ENCODE measurements at regions not wholly inside any gene's neighbourhood (a gene's known extent, or its start where the extent isn't known, plus 50 kb on each side); places are given as distances from the start of the nearest gene placed in this dataset.

GRCh38 chr3:69647511-69648110 is 91.7 kb upstream of the MITF start:
- no peaks in the 10 kb centered on the region for H3K9me3 Mint-ChIP-seq
- no peaks in the 10 kb centered on the region for H3K36me3 ChIP-seq (replicated peaks in 1 of 2; ENCODE audit: control insufficient read depth in 1 of 2, insufficient read depth in 2 of 2, low read length in 2 of 2)
- peak overlapping the region in 3 of 7 donors; percentile 3 to 64 (median 10) for H3K27ac Mint-ChIP-seq

GRCh38 chr3:69647081-69647480 is 92.2 kb upstream of the MITF start:
- peaks cover 23% of the 10 kb centered on the region in 2 donors for H3K4me1 ChIP-seq (ENCODE audit: control insufficient read depth in 1 of 2, insufficient read depth in 2 of 2, low read length in 2 of 2)
- peaks cover 0 to 2% (median 1%) of the 10 kb centered on the region in 3 donors for H3K27me3 Mint-ChIP-seq (ENCODE audit: low read depth in 3 of 3)
- no CpG with 5 or more reads among the region's 3 CpGs for WGBS (ENCODE audit: insufficient coverage)
- no peak overlapping the region for H3K4me3 ChIP-seq (replicated peaks in 1 of 3; ENCODE audit: low read depth in 2 of 3, low read length in 3 of 3)
- no peaks in the 10 kb centered on the region for H3K79me2 ChIP-seq (ENCODE audit: insufficient read depth, low read length)
- H3K4me1 Mint-ChIP-seq, result peaks cover 22% of the 10 kb centered on the region
- TF ChIP-seq CTCF (IDR thresholded peaks at IDR 0.05), result no peak
- no peaks in the 10 kb centered on the region for H4K20me1 ChIP-seq (ENCODE audit: insufficient read depth, low read length)
- intact Hi-C loops (cut with micrococcal nuclease), result no loop called here
- H3K4me2 ChIP-seq (replicated peaks; ENCODE audit: extremely low read depth, low read length, poor library complexity, severe bottlenecking), result no peak overlapping the region
- H3K27ac Mint-ChIP-seq, result no peak overlapping the region
- DNase-seq, result no peak
- no peaks in the 10 kb centered on the region for H3K36me3 Mint-ChIP-seq
- no peaks in the 10 kb centered on the region for H3K27me3 ChIP-seq (ENCODE audit: control insufficient read depth in 2 of 2, insufficient read depth in 2 of 2, low read length in 2 of 2)
- no peak overlapping the region for H2AFZ ChIP-seq (ENCODE audit: insufficient read depth, low read depth, low read length, poor library complexity, severe bottlenecking)
- H3K27ac ChIP-seq (ENCODE audit: low read depth in 1 of 2, low read length in 2 of 2), result no peak overlapping the region
- no peak overlapping the region for H3K9ac ChIP-seq (ENCODE audit: insufficient read depth, low read length, poor library complexity, severe bottlenecking)
- no peak overlapping the region for H3K4me3 Mint-ChIP-seq
- no peaks in the 10 kb centered on the region for H3K9me3 ChIP-seq (replicated peaks in 1 of 2; ENCODE audit: control insufficient read depth in 1 of 2, insufficient read depth in 1 of 2, low read length in 2 of 2)
- no peaks in the 10 kb centered on the region for H3K9me3 Mint-ChIP-seq
- no peaks in the 10 kb centered on the region for H3K36me3 ChIP-seq (replicated peaks in 1 of 2; ENCODE audit: control insufficient read depth in 1 of 2, insufficient read depth in 2 of 2, low read length in 2 of 2)

More at GRCh38 chr3:69647511-69648110, 91.7 kb upstream of the MITF start:
- no peaks in the 10 kb centered on the region for H3K27me3 ChIP-seq (ENCODE audit: control insufficient read depth in 2 of 2, insufficient read depth in 2 of 2, low read length in 2 of 2)
- intact Hi-C loops (cut with micrococcal nuclease), result no loop called here
- no peak overlapping the region for H2AFZ ChIP-seq (ENCODE audit: insufficient read depth, low read depth, low read length, poor library complexity, severe bottlenecking)
- H3K4me3 ChIP-seq (replicated peaks in 1 of 3; ENCODE audit: low read depth in 2 of 3, low read length in 3 of 3), result no peak overlapping the region
- Mint-ChIP-seq H3K4me3 (no peak overlapping the region), H3K4me1 (peaks cover 22% of the 10 kb centered on the region), H3K27me3 (ENCODE audit: low read depth in 3 of 3) (peaks cover 0 to 2% (median 0%) of the 10 kb centered on the region in 3 donors), H3K36me3 (no peaks in the 10 kb centered on the region)
- H3K9me3 ChIP-seq (replicated peaks in 1 of 2; ENCODE audit: control insufficient read depth in 1 of 2, insufficient read depth in 1 of 2, low read length in 2 of 2), result no peaks in the 10 kb centered on the region
- peak overlapping the region; percentile 3 for H3K4me2 ChIP-seq (replicated peaks; ENCODE audit: extremely low read depth, low read length, poor library complexity, severe bottlenecking)
- peaks cover 23% of the 10 kb centered on the region in 2 donors for H3K4me1 ChIP-seq (ENCODE audit: control insufficient read depth in 1 of 2, insufficient read depth in 2 of 2, low read length in 2 of 2)
- H3K27ac ChIP-seq (ENCODE audit: low read depth in 1 of 2, low read length in 2 of 2), result no peak overlapping the region
- H3K79me2 ChIP-seq (ENCODE audit: insufficient read depth, low read length), result no peaks in the 10 kb centered on the region
- no CpG with 5 or more reads among the region's 3 CpGs for WGBS (ENCODE audit: insufficient coverage)
- H3K9ac ChIP-seq (ENCODE audit: insufficient read depth, low read length, poor library complexity, severe bottlenecking), result no peak overlapping the region
- DNase-seq, result peak; percentile 16 to 45 (median 21)
- H4K20me1 ChIP-seq (ENCODE audit: insufficient read depth, low read length), result no peaks in the 10 kb centered on the region
- TF ChIP-seq CTCF (IDR thresholded peaks at IDR 0.05), result no peak

Data from CD14-positive monocyte (primary cell).